H1 (cell line): ENCODE measurements at regions not wholly inside any gene's neighbourhood (a gene's known extent, or its start where the extent isn't known, plus 50 kb on each side); places are given as distances from the start of the nearest gene placed in this dataset.
"Not testable (repeated sequence)": the region's sequence is repeated elsewhere in the genome, so short reads cannot be mapped to it uniquely, and the experiment has no call there.

Experiments
- CTCF ChIA-PET: fragments of 300-600 bp; sonication (Branson Sonifier 250); formaldehyde crosslinking; loops from one replicate; lab custom pipeline; 2021; ENCODE audit not compliant: partially characterized antibody; lab: Charles Lee
- POLR2A ChIA-PET: fragments of 300-600 bp; sonication (Branson Sonifier 250); formaldehyde crosslinking; loops from one replicate; lab custom pipeline; 2021; ENCODE audit warnings: inconsistent platforms; ENCODE audit not compliant: partially characterized antibody; lab: Charles Lee
- DNase-seq, 2 experiments: peaks; one replicate each; pipeline versions ENCODE4 v3.0.0 to v3.0.0-alpha.2; 2010 to 2022; ENCODE audit warnings: low spot score in 2 of 2, low read depth in 1 of 2, mixed read lengths in 1 of 2
- FAIRE-seq: peaks from 2 replicates; lab custom pipeline; 2011; peaks lifted over from hg19 to GRCh38; lab: Jason Lieb, UNC
- H2AFZ ChIP-seq: 2 replicates; pipeline ENCODE4 v1.8.1; 2012; ENCODE audit warnings: low read length, inconsistent platforms
- H2AK5ac ChIP-seq: 2 replicates; pipeline ENCODE4 v1.6.1; 2013; ENCODE audit warnings: low read depth, low read length
- H2BK120ac ChIP-seq: replicated peaks from 2 replicates; pipeline ENCODE3; 2013; ENCODE audit warnings: low read depth, low read length, inconsistent platforms
- H2BK12ac ChIP-seq: 2 replicates; pipeline ENCODE4 v1.6.1; 2013; ENCODE audit warnings: low read depth, low read length
- H2BK15ac ChIP-seq: 2 replicates; pipeline ENCODE4 v1.6.1; 2013; ENCODE audit warnings: low read length
- H2BK20ac ChIP-seq: 2 replicates; pipeline ENCODE4 v1.6.1; 2013; ENCODE audit warnings: low read length
- H2BK5ac ChIP-seq: 2 replicates; pipeline ENCODE4 v1.6.1; 2013; ENCODE audit warnings: low read depth, low read length
- H3K14ac ChIP-seq: 2 replicates; pipeline ENCODE4 v1.6.1; 2013; ENCODE audit warnings: inconsistent platforms; ENCODE audit not compliant: insufficient read length
- H3K18ac ChIP-seq: 2 replicates; pipeline ENCODE4 v1.6.1; 2013; ENCODE audit warnings: low read length; ENCODE audit errors: extremely low read depth
- H3K23ac ChIP-seq: 2 replicates; pipeline ENCODE4 v1.6.1; 2013; ENCODE audit warnings: inconsistent platforms; ENCODE audit not compliant: insufficient read length
- H3K23me2 ChIP-seq: 2 replicates; pipeline ENCODE4 v1.6.1; 2013; ENCODE audit warnings: low read depth, low read length
- H3K27ac ChIP-seq: 2 replicates; pipeline ENCODE4 v1.6.1; 2011; ENCODE audit warnings: low read depth, low read length, inconsistent platforms
- H3K27me3 ChIP-seq, 4 experiments: replicated peaks in 1 of 4; 1 replicate in 1 of 4; 2 replicates in 3 of 4; pipeline versions ENCODE4 v1.6.1 to v1.8.1; 2011 to 2013; ENCODE audit warnings: low read length in 3 of 4, mild to moderate bottlenecking in 3 of 4, inconsistent platforms in 2 of 4, mixed read lengths in 2 of 4, moderate library complexity in 1 of 4; ENCODE audit not compliant: control insufficient read depth in 3 of 4, insufficient read depth in 3 of 4; ENCODE audit errors: extremely low read depth in 1 of 4
- H3K36me3 ChIP-seq, 4 experiments: 2 replicates each; pipeline versions ENCODE4 v1.6.1 to v1.8.1; 2011 to 2013; ENCODE audit warnings: mild to moderate bottlenecking in 4 of 4, low read length in 3 of 4, moderate library complexity in 2 of 4, control low read depth in 1 of 4, inconsistent platforms in 1 of 4; ENCODE audit not compliant: insufficient read depth in 4 of 4, control insufficient read depth in 2 of 4
- H3K4ac ChIP-seq: replicated peaks from 2 replicates; pipeline ENCODE3; 2013; ENCODE audit warnings: low read length, low read depth, mixed read lengths, inconsistent platforms; ENCODE audit not compliant: insufficient read length
- H3K4me1 ChIP-seq, 4 experiments: replicated peaks in 1 of 4; 1 replicate in 1 of 4; 2 replicates in 3 of 4; pipeline versions ENCODE4 v1.6.1 to v1.8.1; 2011 to 2013; ENCODE audit warnings: low read length in 3 of 4, inconsistent platforms in 2 of 4, mixed read lengths in 1 of 4; ENCODE audit not compliant: insufficient read depth in 4 of 4, control insufficient read depth in 3 of 4
- H3K4me2 ChIP-seq, 2 experiments: 2 replicates each; pipeline versions ENCODE4 v1.6.1 to v1.8.1; 2011 to 2013; ENCODE audit warnings: low read depth in 2 of 2, low read length in 2 of 2, control low read depth in 1 of 2, inconsistent platforms in 1 of 2, mild to moderate bottlenecking in 1 of 2; ENCODE audit not compliant: insufficient read depth in 1 of 2
- H3K4me3 ChIP-seq, 4 experiments: fragments of 200-600, 300-600 bp in 1 of 4; sonication (generic), shearing (Covaris generic), sonication (Bioruptor Twin) in 1 of 4; 2 replicates each; pipeline versions ENCODE4 v1.5.1 to v1.8.1; 2011 to 2016; ENCODE audit warnings: low read length in 4 of 4, low read depth in 3 of 4, control low read depth in 2 of 4, inconsistent platforms in 2 of 4, mild to moderate bottlenecking in 2 of 4, mixed read lengths in 1 of 4, moderate library complexity in 1 of 4; ENCODE audit not compliant: insufficient read depth in 2 of 4; ENCODE audit errors: extremely low read depth in 1 of 4
- H3K56ac ChIP-seq: replicated peaks from 2 replicates; pipeline ENCODE3; 2013; ENCODE audit warnings: low read depth, mild to moderate bottlenecking, mixed read lengths, low read length, inconsistent platforms; ENCODE audit not compliant: insufficient read length
- H3K79me1 ChIP-seq: 2 replicates; pipeline ENCODE4 v1.6.1; 2013; ENCODE audit warnings: low read depth, low read length, control low read depth
- H3K79me2 ChIP-seq, 2 experiments: 2 replicates each; pipeline versions ENCODE4 v1.6.1 to v1.8.1; 2012 to 2013; ENCODE audit warnings: low read length in 2 of 2, mild to moderate bottlenecking in 2 of 2, inconsistent platforms in 1 of 2; ENCODE audit not compliant: insufficient read depth in 2 of 2, control insufficient read depth in 1 of 2
- H3K9ac ChIP-seq, 4 experiments: replicated peaks in 1 of 4; 1 replicate in 1 of 4; 2 replicates in 3 of 4; pipeline versions ENCODE4 v1.6.1 to v1.8.1; 2011 to 2013; ENCODE audit warnings: low read depth in 3 of 4, low read length in 3 of 4, control low read depth in 2 of 4, mild to moderate bottlenecking in 2 of 4, moderate library complexity in 2 of 4, inconsistent platforms in 1 of 4; ENCODE audit errors: extremely low read depth in 1 of 4
- H3K9me3 ChIP-seq, 2 experiments: 2 replicates each; pipeline versions ENCODE4 v1.6.1 to v1.8.1; 2012 to 2013; ENCODE audit warnings: mild to moderate bottlenecking in 2 of 2, moderate library complexity in 2 of 2, control low read depth in 1 of 2, inconsistent platforms in 1 of 2, low read depth in 1 of 2, low read length in 1 of 2, mixed read lengths in 1 of 2; ENCODE audit not compliant: insufficient read depth in 2 of 2
- H4K20me1 ChIP-seq, 2 experiments: replicated peaks in 1 of 2; 2 replicates each; pipeline versions ENCODE3 to v1.8.1; 2011 to 2013; ENCODE audit warnings: inconsistent platforms in 2 of 2, low read length in 2 of 2, mild to moderate bottlenecking in 1 of 2; ENCODE audit not compliant: insufficient read depth in 2 of 2, control insufficient read depth in 1 of 2
- H4K5ac ChIP-seq: 2 replicates; pipeline ENCODE4 v1.6.1; 2013; ENCODE audit warnings: low read length, low read depth, mixed read lengths, inconsistent platforms; ENCODE audit not compliant: insufficient read length
- H4K8ac ChIP-seq: 2 replicates; pipeline ENCODE4 v1.8.0; 2013; ENCODE audit warnings: mild to moderate bottlenecking, moderate library complexity, low read length, inconsistent platforms; ENCODE audit not compliant: insufficient read depth; ENCODE audit errors: extremely low read depth
- H4K91ac ChIP-seq: replicated peaks from 2 replicates; pipeline ENCODE3; 2013; ENCODE audit warnings: low read length, mixed read lengths, inconsistent platforms; ENCODE audit not compliant: insufficient read length
- EP300 ChIP-seq, 2 experiments: IDR thresholded peaks; 1 replicate in 1 of 2; 2 replicates in 1 of 2; pipeline ENCODE4 v1.6.1; 2011 to 2012; ENCODE audit warnings: low read depth in 2 of 2, low read length in 2 of 2, mild to moderate bottlenecking in 2 of 2, borderline replicate concordance in 1 of 2, inconsistent platforms in 1 of 2, moderate library complexity in 1 of 2
- WGBS, 2 experiments: shearing (Covaris generic) in 1 of 2; methylation state at CpG; one replicate each; pipeline versions ENCODE4 v1.1.6 to v1.1.7; 2013 to 2015; ENCODE audit warnings: low lambda C conversion rate in 2 of 2, mixed read lengths in 2 of 2, inconsistent platforms in 1 of 2, low coverage in 1 of 2, missing lambda C conversion rate in 1 of 2; ENCODE audit not compliant: insufficient replicate concordance in 2 of 2, insufficient coverage in 1 of 2, insufficient read length in 1 of 2; ENCODE audit errors: extremely low coverage in 1 of 2, missing lambda C conversion rate in 1 of 2; 5-methylcytosine and 5-hydroxymethylcytosine counted together

DNA sequence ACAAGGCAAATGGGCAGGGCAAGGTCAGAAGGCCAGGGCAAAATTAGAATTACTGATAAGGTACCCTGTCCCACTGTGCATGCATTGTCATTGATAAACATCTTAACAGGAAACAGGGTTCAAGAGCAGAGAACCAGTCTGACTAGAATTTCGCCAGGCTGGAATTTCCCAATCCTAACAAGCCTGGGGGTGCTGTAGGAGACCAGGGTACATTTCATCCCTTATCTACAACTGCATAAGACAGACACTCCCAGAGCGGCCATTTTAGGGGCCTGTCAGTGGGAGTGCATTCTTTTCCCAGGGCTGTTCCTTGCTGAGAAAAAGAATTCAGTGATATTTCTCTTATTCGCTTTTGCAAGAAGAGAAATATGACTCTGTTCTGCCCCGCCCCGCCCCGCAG is 218.7 kb upstream of the RASA1 start:
- H3K9ac ChIP-seq, POLR2A ChIA-PET, H3K18ac ChIP-seq, DNase-seq, H2BK120ac ChIP-seq, H3K79me1 ChIP-seq, H3K14ac ChIP-seq, H2BK20ac ChIP-seq, H2AK5ac ChIP-seq, H3K56ac ChIP-seq, H3K27ac ChIP-seq, H3K27me3 ChIP-seq, H3K4ac ChIP-seq, CTCF ChIA-PET, FAIRE-seq, H3K4me3 ChIP-seq, H4K5ac ChIP-seq, H4K20me1 ChIP-seq, H3K79me2 ChIP-seq, H4K8ac ChIP-seq, H3K4me2 ChIP-seq, H3K36me3 ChIP-seq: not testable (repeated sequence)
- peaks cover 5 to 16% of the 10 kb centered on the region in 2 experiments; a peak in 2 of 4 replicates for H3K9me3 ChIP-seq
- 82% methylated on average over 6 of the region's 6 CpGs; no CpG with 5 or more reads in 1 of the 2 experiments for WGBS, 2 experiments
- peak in 1 of 2 experiments; percentile 69; a peak in 1 of 3 replicates for TF ChIP-seq EP300 (IDR thresholded peaks at IDR 0.05; ENCODE audit: borderline replicate concordance in 1 of 2, low read depth in 2 of 2, low read length in 2 of 2)
- TF ChIP-seq, all 59 proteins: peak for 1; not testable (repeated sequence) for 58
- not testable (repeated sequence) for H4K91ac ChIP-seq, H3K23ac ChIP-seq, H2BK12ac ChIP-seq, H3K4me1 ChIP-seq, H3K23me2 ChIP-seq, H2BK15ac ChIP-seq, H2AFZ ChIP-seq, H2BK5ac ChIP-seq
